GM21529 (cell line): ENCODE measurements at regions not wholly inside any gene's neighbourhood (a gene's known extent, or its start where the extent isn't known, plus 50 kb on each side); places are given as distances from the start of the nearest gene placed in this dataset.

Experiments
- ATAC-seq: cut with Tn5 transposase; IDR thresholded peaks from one replicate; pipeline ENCODE4 v1.9.1; 2021; ENCODE audit not compliant: unreplicated experiment

DNA sequence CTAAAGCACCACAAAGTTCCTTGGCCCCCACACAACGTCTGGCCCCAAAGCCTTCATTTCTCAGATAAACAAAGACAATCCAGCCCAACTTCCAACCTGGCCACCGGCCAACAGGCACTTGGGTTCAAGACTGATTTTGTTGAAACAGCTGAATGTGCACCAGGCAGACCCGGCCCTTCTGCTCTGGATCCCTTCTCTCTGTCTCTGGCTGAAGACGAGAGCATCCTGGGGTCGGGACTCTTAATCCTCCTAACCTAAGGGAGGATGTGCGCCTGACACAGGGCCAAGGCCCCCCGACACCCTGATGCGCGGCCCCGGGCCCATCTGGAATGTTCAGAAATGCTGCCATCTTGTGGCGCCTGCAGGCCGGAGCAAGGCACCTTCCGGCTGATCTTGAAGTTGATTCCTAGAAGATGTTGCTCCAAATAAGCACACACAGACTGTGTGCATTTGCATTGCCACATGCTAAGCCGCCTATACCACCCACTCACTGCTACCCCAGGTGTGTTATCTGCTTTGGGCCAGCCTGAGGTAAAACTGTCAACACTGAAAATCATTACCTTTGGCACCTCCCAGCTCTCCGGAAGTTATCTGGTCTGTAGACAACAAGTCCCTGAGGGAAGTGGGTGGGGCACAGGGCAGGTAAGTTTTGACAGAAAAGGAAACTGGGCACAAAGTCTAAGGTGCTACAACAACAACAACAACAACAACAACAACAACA is 98.4 kb upstream of the HABP2 start:
- peak; percentile 48 for ATAC-seq

DNA sequence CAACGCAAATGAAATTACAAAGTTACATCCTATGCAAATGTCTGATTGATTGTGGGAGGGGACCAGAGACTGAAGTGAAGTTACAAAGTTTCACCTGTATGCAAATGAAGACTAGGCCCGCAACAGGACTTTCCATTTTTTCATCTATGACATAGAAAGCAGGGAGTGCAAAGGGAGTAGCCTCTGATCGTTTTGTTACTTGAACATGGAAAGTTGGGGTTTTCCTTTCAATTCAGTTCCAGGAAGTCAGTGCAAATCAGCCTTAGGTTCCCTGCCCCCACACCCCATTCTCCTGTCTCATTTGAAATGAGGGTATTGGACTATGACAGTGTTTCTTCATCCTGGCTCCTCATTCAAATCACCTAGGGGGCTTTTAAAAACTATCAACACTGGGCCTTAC is 96.9 kb upstream of the HABP2 start:
- ATAC-seq: no peak

- ATAC-seq: no peak
Observed at GRCh38 chr10:113456741-113457140, 96.1 kb upstream of the HABP2 start.

DNA sequence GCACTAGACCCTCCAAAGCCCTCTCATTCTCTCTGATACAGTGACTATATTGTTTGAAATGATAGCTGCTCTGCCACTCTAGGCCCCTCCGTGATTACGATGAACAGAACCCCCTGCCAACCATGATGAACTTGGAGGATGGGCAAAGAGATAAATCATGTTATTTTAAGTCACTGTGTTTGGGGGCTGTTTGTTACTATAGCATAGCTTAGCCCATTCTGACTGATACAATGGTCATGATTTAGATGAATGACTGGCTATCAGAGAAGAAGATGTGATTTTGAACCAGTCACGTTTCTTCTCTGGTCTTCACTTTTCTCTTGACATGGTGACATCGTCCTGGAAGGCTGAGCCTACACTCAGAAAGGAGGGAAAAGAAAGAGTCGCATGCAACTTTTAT is 95.4 kb upstream of the HABP2 start:
- no peak for ATAC-seq

- ATAC-seq: no peak
Observed at GRCh38 chr10:113458451-113458850, 94.4 kb upstream of the HABP2 start.

GRCh38 chr10:113458944-113459343 is 93.9 kb upstream of the HABP2 start:
- ATAC-seq: no peak

GRCh38 chr10:113459626-113460280 is 93.1 kb upstream of the HABP2 start:
- ATAC-seq: no peak

DNA sequence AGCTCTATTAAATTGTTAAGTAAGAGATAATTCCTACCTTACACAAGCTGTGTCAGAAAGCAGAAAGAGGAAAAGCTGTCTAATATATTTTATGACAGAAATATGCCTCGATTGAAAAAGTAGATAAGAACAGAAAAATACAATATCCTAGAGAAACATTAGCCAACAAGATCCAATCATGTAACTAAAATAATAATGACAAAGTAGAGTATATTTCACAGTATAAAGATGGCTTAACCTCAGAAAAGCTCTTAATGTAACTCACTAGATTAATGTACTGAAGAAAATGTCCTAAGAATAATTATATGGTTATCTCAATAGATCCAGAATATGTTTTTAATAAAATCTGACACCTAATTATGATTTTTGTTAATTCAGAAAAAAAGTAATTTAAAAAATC is 89.8 kb upstream of the HABP2 start:
- ATAC-seq: no peak

GRCh38 chr10:113463777-113464176 is 89.1 kb upstream of the HABP2 start:
- ATAC-seq: no peak

- ATAC-seq: no peak
Observed at GRCh38 chr10:113469796-113470195, 83.1 kb upstream of the HABP2 start.

DNA sequence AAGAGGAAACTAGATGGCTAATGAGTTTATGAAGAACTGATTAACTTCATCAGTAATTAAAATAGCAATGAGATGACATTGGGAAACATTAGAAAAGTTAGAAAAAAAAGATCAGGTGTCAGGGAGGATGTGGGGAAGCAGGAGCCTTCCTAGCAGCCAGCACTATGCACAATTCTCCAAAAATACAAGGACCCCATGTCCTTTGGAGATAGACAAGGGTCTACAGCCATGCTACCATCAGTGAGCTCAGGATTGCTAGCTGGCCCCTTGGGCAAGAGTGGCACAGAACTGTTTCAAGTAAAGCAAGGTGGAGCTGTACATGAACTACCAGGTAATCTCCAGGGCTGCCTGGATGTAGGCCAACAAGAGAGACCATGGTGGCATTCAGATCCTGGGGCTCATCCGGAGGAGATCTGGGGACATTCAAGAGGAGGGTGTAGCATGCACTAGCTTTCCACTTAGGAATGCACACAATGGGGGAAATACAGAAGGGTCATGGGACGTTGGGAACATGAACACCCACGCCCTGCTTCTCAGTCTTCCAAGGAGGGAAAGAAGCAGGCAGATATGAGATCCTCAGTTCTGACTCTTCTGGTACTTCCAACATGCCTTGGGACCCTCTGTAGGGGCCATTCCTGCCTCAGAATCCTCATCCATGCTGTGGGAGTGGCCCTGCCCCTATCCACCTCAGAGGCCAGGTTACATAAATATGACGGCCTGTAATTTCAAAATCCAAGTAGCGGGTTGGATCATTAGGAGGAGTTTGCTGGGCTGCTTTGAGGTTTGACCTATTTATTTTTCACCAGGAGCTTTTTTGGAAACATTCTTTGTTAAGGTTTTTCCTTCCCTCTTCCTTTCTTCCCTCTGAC is 82.2 kb upstream of the HABP2 start:
- ATAC-seq: no peak

GRCh38 chr10:113471241-113471996 is 81.4 kb upstream of the HABP2 start:
- ATAC-seq: no peak

DNA sequence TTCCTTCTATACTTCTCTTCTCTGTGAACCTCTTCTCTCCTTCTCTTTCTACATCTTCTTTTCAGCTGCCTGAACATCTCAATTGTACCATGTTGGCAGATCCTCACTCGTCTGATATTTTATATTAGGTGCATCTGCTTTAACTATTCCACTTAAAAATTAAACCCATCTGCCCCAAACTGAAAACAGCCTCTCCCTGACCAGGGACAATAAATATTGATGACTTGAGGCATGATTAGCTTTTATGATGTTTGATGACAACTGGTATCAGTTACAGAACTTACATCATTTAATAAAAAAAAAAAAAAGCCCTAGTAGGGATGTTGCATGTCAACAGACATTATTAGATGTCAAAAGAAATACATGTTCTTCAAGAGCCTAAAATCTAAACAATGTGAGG is 79.8 kb upstream of the HABP2 start:
- no peak for ATAC-seq

DNA sequence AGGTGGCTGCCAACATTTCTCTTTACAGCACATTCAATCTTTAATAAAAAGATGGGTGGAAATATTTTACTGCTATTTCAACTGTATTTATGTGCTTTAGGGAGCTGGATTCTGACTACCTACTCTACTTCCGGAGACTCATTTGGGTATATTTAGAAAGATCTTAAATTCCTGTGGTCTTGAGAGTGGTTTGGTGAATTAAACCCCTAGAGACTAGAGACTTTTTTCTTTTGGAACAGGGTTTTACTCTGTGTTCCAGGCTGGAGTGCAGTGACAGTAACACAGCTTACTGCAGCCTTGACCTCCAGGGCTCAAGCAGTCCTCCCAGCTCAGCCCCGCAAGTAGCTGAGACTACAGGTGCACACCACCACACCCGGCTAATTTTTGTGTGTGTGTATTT is 79.0 kb upstream of the HABP2 start:
- no peak for ATAC-seq

- ATAC-seq: no peak
Observed at GRCh38 chr10:113474752-113475151, 78.1 kb upstream of the HABP2 start.

DNA sequence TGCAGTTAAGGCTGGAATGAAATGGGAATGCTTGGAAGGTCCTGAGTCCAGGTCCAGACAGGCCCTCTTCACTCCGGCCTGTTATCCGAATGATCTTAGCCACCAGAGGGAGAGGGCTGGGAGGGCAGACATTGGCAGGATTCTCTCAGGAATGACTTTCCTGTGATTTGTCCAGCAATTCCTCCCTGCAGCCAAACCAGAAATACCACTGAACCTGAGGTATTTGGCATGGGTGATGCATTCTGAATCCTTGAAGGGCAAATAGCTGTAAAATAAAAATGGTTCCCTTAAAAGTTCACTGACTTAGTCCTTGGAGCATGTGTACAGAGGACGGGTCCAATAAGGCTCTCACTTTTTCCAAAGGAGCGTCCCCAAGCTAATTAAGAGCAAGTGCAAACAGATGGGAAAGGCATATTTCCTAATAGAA is 77.5 kb upstream of the HABP2 start:
- no peak for ATAC-seq

GRCh38 chr10:113476191-113476590 is 76.7 kb upstream of the HABP2 start:
- ATAC-seq: no peak

DNA sequence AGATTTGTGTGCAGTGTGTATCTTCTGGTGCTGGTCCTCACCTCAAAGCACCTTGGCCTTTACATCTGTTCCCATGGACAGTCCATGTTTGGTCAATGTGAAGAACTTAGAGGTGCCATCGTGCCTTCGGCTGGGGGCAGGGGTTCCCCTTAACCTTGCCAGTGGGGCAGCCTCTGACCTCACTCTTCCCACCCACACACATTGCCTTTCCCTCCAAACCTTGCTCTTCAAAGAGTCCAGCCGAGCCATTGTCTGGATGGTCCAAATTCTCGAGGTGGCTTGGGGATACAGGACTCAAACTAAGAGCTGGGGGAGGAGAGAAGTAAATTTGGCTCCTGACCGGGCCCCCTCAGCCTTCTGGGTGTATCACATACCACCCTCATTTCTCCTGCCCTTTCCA is 76.2 kb upstream of the HABP2 start:
- no peak for ATAC-seq

- no peak for ATAC-seq
Observed at GRCh38 chr10:113477451-113477850, 75.4 kb upstream of the HABP2 start.

DNA sequence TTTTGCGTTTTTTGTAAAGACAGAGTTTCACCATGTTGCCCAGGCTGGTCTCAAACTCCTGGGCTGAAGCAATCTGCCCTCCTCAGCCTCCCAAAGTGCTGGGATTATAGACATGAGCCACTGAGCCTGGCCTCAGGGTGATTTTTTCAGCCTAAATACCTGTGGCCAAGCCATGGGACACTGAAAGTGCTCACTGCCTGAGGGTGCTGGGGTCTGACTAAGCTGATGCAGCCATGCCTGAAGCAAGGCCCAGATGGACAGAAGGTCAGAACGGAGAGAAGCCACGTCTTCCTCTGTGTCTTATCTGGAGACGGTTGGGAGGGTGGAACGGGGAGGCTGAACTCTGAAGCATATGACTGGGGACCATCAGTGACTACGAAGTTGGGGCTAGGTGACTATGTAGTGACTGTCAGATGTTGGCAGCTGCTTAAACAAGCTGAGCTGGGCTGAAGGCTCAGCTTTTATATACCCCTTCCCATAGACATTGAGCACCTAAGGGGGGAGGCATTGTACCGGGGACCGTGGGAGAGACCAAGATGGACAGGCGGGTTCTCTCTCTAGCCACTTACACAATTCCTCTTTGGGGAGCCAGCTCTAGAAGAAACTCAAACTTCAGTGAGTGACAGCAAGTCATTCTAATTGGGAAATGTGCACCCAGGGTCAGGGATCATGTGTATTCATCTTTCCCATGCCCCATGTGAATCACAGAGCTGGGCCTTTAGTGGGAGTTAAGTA is 73.3 kb upstream of the HABP2 start:
- no peak for ATAC-seq

GRCh38 chr10:113480081-113480360 is 72.8 kb upstream of the HABP2 start:
- no peak for ATAC-seq
